ENCODE measurements at regions not wholly inside any gene's neighbourhood (a gene's known extent, or its start where the extent isn't known, plus 50 kb on each side); places are given as distances from the start of the nearest gene placed in this dataset.

GRCh38 chr4:110364911-110365520 is 110.9 kb upstream of the ENPEP start:
- Histone ChIP-seq H3K27me3 (ENCODE audit: control insufficient read depth, insufficient read depth, low read length) (no peaks in the 10 kb centered on the region), H3K27ac (ENCODE audit: low read length) (no peak overlapping the region), H3K36me3 (ENCODE audit: control insufficient read depth, insufficient read depth, low read length) (no peaks in the 10 kb centered on the region), H3K9me3 (ENCODE audit: control insufficient read depth, insufficient read depth, low read length) (no peaks in the 10 kb centered on the region), H3K4me3 (ENCODE audit: low read length) (no peak overlapping the region), H3K4me1 (ENCODE audit: control insufficient read depth, insufficient read depth, low read length) (no peaks in the 10 kb centered on the region)
- DNase-seq (ENCODE audit: low read depth, low spot score): no peak
- no CpG with 5 or more reads among the region's 3 CpGs for WGBS (ENCODE audit: insufficient coverage, insufficient read length)

- DNase-seq (ENCODE audit: low read depth, low spot score): no peak
- Histone ChIP-seq H3K9me3 (ENCODE audit: control insufficient read depth, insufficient read depth, low read length) (no peaks in the 10 kb centered on the region), H3K4me3 (ENCODE audit: low read length) (no peak overlapping the region), H3K27me3 (ENCODE audit: control insufficient read depth, insufficient read depth, low read length) (no peaks in the 10 kb centered on the region), H3K36me3 (ENCODE audit: control insufficient read depth, insufficient read depth, low read length) (no peaks in the 10 kb centered on the region), H3K4me1 (ENCODE audit: control insufficient read depth, insufficient read depth, low read length) (no peaks in the 10 kb centered on the region), H3K27ac (ENCODE audit: low read length) (no peak overlapping the region)
- no CpG with 5 or more reads among the region's 2 CpGs for WGBS (ENCODE audit: insufficient coverage, insufficient read length)
These were observed 114.0 kb upstream of the ENPEP start for GRCh38 chr4:110361921-110362320.

GRCh38 chr4:110359076-110359475 is 116.9 kb upstream of the ENPEP start:
- Histone ChIP-seq H3K27ac (ENCODE audit: low read length) (no peak overlapping the region), H3K27me3 (ENCODE audit: control insufficient read depth, insufficient read depth, low read length) (no peaks in the 10 kb centered on the region), H3K36me3 (ENCODE audit: control insufficient read depth, insufficient read depth, low read length) (no peaks in the 10 kb centered on the region; the same call in 1 of the 2 replicates), H3K4me1 (ENCODE audit: control insufficient read depth, insufficient read depth, low read length) (no peaks in the 10 kb centered on the region), H3K9me3 (ENCODE audit: control insufficient read depth, insufficient read depth, low read length) (no peaks in the 10 kb centered on the region), H3K4me3 (ENCODE audit: low read length) (no peak overlapping the region)
- no peak for DNase-seq (ENCODE audit: low read depth, low spot score)
- no CpG with 5 or more reads among the region's 1 CpG for WGBS (ENCODE audit: insufficient coverage, insufficient read length)

- Histone ChIP-seq H3K27me3 (ENCODE audit: control insufficient read depth, insufficient read depth, low read length) (no peaks in the 10 kb centered on the region), H3K4me1 (ENCODE audit: control insufficient read depth, insufficient read depth, low read length) (no peaks in the 10 kb centered on the region), H3K36me3 (ENCODE audit: control insufficient read depth, insufficient read depth, low read length) (no peaks in the 10 kb centered on the region; the same call in 1 of the 2 replicates), H3K9me3 (ENCODE audit: control insufficient read depth, insufficient read depth, low read length) (no peaks in the 10 kb centered on the region), H3K4me3 (ENCODE audit: low read length) (no peak overlapping the region), H3K27ac (ENCODE audit: low read length) (no peak overlapping the region)
- no CpG with 5 or more reads among the region's 2 CpGs for WGBS (ENCODE audit: insufficient coverage, insufficient read length)
- no peak for DNase-seq (ENCODE audit: low read depth, low spot score)
These were observed 118.4 kb upstream of the ENPEP start for GRCh38 chr4:110357521-110357920.

- DNase-seq (ENCODE audit: low read depth, low spot score): no peak
- no peak overlapping the region for H3K27ac ChIP-seq (ENCODE audit: low read length)
- no peaks in the 10 kb centered on the region for H3K4me1 ChIP-seq (ENCODE audit: control insufficient read depth, insufficient read depth, low read length)
- H3K27me3 ChIP-seq (ENCODE audit: control insufficient read depth, insufficient read depth, low read length): no peaks in the 10 kb centered on the region
- no peaks in the 10 kb centered on the region; the same call in 1 of the 2 replicates for H3K36me3 ChIP-seq (ENCODE audit: control insufficient read depth, insufficient read depth, low read length)
- H3K9me3 ChIP-seq (ENCODE audit: control insufficient read depth, insufficient read depth, low read length): no peaks in the 10 kb centered on the region
- WGBS (ENCODE audit: insufficient coverage, insufficient read length): no CpG with 5 or more reads among the region's 4 CpGs
- H3K4me3 ChIP-seq (ENCODE audit: low read length): no peak overlapping the region
These were observed 121.5 kb upstream of the ENPEP start for GRCh38 chr4:110354460-110354859.

GRCh38 chr4:110352670-110353442 is 123.1 kb upstream of the ENPEP start:
- Histone ChIP-seq H3K27me3 (ENCODE audit: control insufficient read depth, insufficient read depth, low read length) (no peaks in the 10 kb centered on the region), H3K9me3 (ENCODE audit: control insufficient read depth, insufficient read depth, low read length) (no peaks in the 10 kb centered on the region), H3K27ac (ENCODE audit: low read length) (no peak overlapping the region), H3K4me3 (ENCODE audit: low read length) (no peak overlapping the region), H3K36me3 (ENCODE audit: control insufficient read depth, insufficient read depth, low read length) (no peaks in the 10 kb centered on the region; the same call in 1 of the 2 replicates), H3K4me1 (ENCODE audit: control insufficient read depth, insufficient read depth, low read length) (no peaks in the 10 kb centered on the region)
- DNase-seq (ENCODE audit: low read depth, low spot score): no peak
- WGBS (ENCODE audit: insufficient coverage, insufficient read length): no CpG with 5 or more reads among the region's 5 CpGs

- no peak overlapping the region for H3K27ac ChIP-seq (ENCODE audit: low read length)
- H3K27me3 ChIP-seq (ENCODE audit: control insufficient read depth, insufficient read depth, low read length): no peaks in the 10 kb centered on the region
- no peaks in the 10 kb centered on the region for H3K36me3 ChIP-seq (ENCODE audit: control insufficient read depth, insufficient read depth, low read length)
- H3K9me3 ChIP-seq (ENCODE audit: control insufficient read depth, insufficient read depth, low read length): no peaks in the 10 kb centered on the region
- no peak overlapping the region for H3K4me3 ChIP-seq (ENCODE audit: low read length)
- H3K4me1 ChIP-seq (ENCODE audit: control insufficient read depth, insufficient read depth, low read length): no peaks in the 10 kb centered on the region
- no peak for DNase-seq (ENCODE audit: low read depth, low spot score)
- no CpG with 5 or more reads among the region's 3 CpGs for WGBS (ENCODE audit: insufficient coverage, insufficient read length)
These were observed 127.1 kb upstream of the ENPEP start for GRCh38 chr4:110348711-110349383.

- H3K4me3 ChIP-seq (ENCODE audit: low read length): no peak overlapping the region
- no peaks in the 10 kb centered on the region for H3K36me3 ChIP-seq (ENCODE audit: control insufficient read depth, insufficient read depth, low read length)
- no peaks in the 10 kb centered on the region for H3K4me1 ChIP-seq (ENCODE audit: control insufficient read depth, insufficient read depth, low read length)
- no peaks in the 10 kb centered on the region for H3K27me3 ChIP-seq (ENCODE audit: control insufficient read depth, insufficient read depth, low read length)
- H3K27ac ChIP-seq (ENCODE audit: low read length): no peak overlapping the region
- no peaks in the 10 kb centered on the region for H3K9me3 ChIP-seq (ENCODE audit: control insufficient read depth, insufficient read depth, low read length)
- no peak for DNase-seq (ENCODE audit: low read depth, low spot score)
- WGBS (ENCODE audit: insufficient coverage, insufficient read length): no CpG with 5 or more reads among the region's 4 CpGs
These were observed 128.2 kb upstream of the ENPEP start for GRCh38 chr4:110347805-110348204.

GRCh38 chr4:110344165-110344564 is 131.8 kb upstream of the ENPEP start:
- DNase-seq (ENCODE audit: low read depth, low spot score): no peak
- no peaks in the 10 kb centered on the region for H3K9me3 ChIP-seq (ENCODE audit: control insufficient read depth, insufficient read depth, low read length)
- no CpG with 5 or more reads among the region's 1 CpG for WGBS (ENCODE audit: insufficient coverage, insufficient read length)
- H3K4me3 ChIP-seq (ENCODE audit: low read length): no peak overlapping the region
- no peaks in the 10 kb centered on the region for H3K36me3 ChIP-seq (ENCODE audit: control insufficient read depth, insufficient read depth, low read length)
- H3K27ac ChIP-seq (ENCODE audit: low read length): no peak overlapping the region
- H3K4me1 ChIP-seq (ENCODE audit: control insufficient read depth, insufficient read depth, low read length): no peaks in the 10 kb centered on the region
- H3K27me3 ChIP-seq (ENCODE audit: control insufficient read depth, insufficient read depth, low read length): no peaks in the 10 kb centered on the region

GRCh38 chr4:110343534-110343933 is 132.4 kb upstream of the ENPEP start:
- no CpG with 5 or more reads among the region's 2 CpGs for WGBS (ENCODE audit: insufficient coverage, insufficient read length)
- no peaks in the 10 kb centered on the region for H3K9me3 ChIP-seq (ENCODE audit: control insufficient read depth, insufficient read depth, low read length)
- no peaks in the 10 kb centered on the region for H3K4me1 ChIP-seq (ENCODE audit: control insufficient read depth, insufficient read depth, low read length)
- no peak overlapping the region for H3K27ac ChIP-seq (ENCODE audit: low read length)
- no peak for DNase-seq (ENCODE audit: low read depth, low spot score)
- H3K27me3 ChIP-seq (ENCODE audit: control insufficient read depth, insufficient read depth, low read length): no peaks in the 10 kb centered on the region
- H3K4me3 ChIP-seq (ENCODE audit: low read length): no peak overlapping the region
- H3K36me3 ChIP-seq (ENCODE audit: control insufficient read depth, insufficient read depth, low read length): no peaks in the 10 kb centered on the region

All from iPS DF 6.9 (cell line).